ENCODE measurements at regions not wholly inside any gene's neighbourhood (a gene's known extent, or its start where the extent isn't known, plus 50 kb on each side); places are given as distances from the start of the nearest gene placed in this dataset.

GRCh38 chr17:45677770-45678169, 106.3 kb upstream of the CRHR1 start:
- TF ChIP-seq CTCF (IDR thresholded peaks at IDR 0.05) (no peak), POLR2AphosphoS5 (IDR thresholded peaks at IDR 0.05) (no peak), POLR2A (IDR thresholded peaks at IDR 0.05) (no peak)

Data from transverse colon (tissue), 4 donors.